ENCODE measurements at regions not wholly inside any gene's neighbourhood (a gene's known extent, or its start where the extent isn't known, plus 50 kb on each side); places are given as distances from the start of the nearest gene placed in this dataset. TPM values are rescaled to one million over a fixed set of nuclear protein-coding genes. Genes with fewer than 3 reads are reported as not detected.

- no peak overlapping the region for H4K8ac ChIP-seq (ENCODE audit: low read depth in 2 of 2, low read length in 2 of 2)
Observed at GRCh38 chr3:18477620-18478019, 52.5 kb upstream of the SATB1 start.

More at GRCh38 chr3:18477620-18478019, 52.5 kb upstream of the SATB1 start:
- Histone ChIP-seq H3K79me1 (ENCODE audit: low read depth in 1 of 2, low read length in 2 of 2) (no peaks in the 10 kb centered on the region), H4K20me1 (ENCODE audit: insufficient read depth, low read length) (no peaks in the 10 kb centered on the region), H3K4me2 (ENCODE audit: low read depth, low read length) (no peak overlapping the region), H3K23ac (ENCODE audit: low read depth, low read length) (no peak overlapping the region), H3K4me1 (ENCODE audit: control insufficient read depth, insufficient read depth, low read length) (no peaks in the 10 kb centered on the region), H3K9me1 (ENCODE audit: insufficient read depth, low read length) (no peaks in the 10 kb centered on the region), H2AK9ac (replicated peaks; ENCODE audit: low read depth, low read length, poor library complexity) (no peak overlapping the region), H3K27ac (ENCODE audit: insufficient read depth, low read length) (no peak overlapping the region), H2BK5ac (ENCODE audit: low read depth, low read length, poor library complexity, severe bottlenecking) (no peak overlapping the region), H3K27me3 (ENCODE audit: control insufficient read depth, insufficient read depth, low read length) (no peaks in the 10 kb centered on the region), H2BK120ac (ENCODE audit: low read depth, low read length) (no peak overlapping the region), H3K4ac (ENCODE audit: low read depth, low read length) (no peak overlapping the region), H3K56ac (ENCODE audit: extremely low read depth, insufficient read depth, low read length) (no peak overlapping the region), H3K36me3 (ENCODE audit: control insufficient read depth, insufficient read depth, low read length) (no peaks in the 10 kb centered on the region), H3K4me3 (ENCODE audit: insufficient read depth, low read depth, low read length) (no peak overlapping the region), H3K9me3 (ENCODE audit: control insufficient read depth, insufficient read depth, low read length) (no peaks in the 10 kb centered on the region), H2AFZ (replicated peaks; ENCODE audit: low read length, poor library complexity) (no peak overlapping the region), H2BK20ac (ENCODE audit: low read depth, low read length) (no peak overlapping the region), H4K5ac (ENCODE audit: low read depth, low read length) (no peak overlapping the region), H3K14ac (replicated peaks; ENCODE audit: low read depth, low read length) (no peak overlapping the region), H4K91ac (ENCODE audit: insufficient read depth, low read depth, low read length) (no peak overlapping the region), H2AK5ac (ENCODE audit: low read depth, low read length) (no peak overlapping the region), H3K18ac (ENCODE audit: low read depth, low read length) (no peak overlapping the region), H3K9ac (ENCODE audit: low read depth, low read length) (no peak overlapping the region), H2BK15ac (ENCODE audit: low read depth, low read length) (no peak overlapping the region)
- dilution Hi-C loops (cut with HindIII; ENCODE audit: low sequenced_read_pairs, unreplicated experiment): no loop called here
- CTCF ChIA-PET: no interaction called here
- in situ Hi-C loops (cut with MboI; ENCODE audit: low sequenced_read_pairs): no loop called here
- TF ChIP-seq CTCF (conservative IDR thresholded peaks at IDR 0.05; ENCODE audit: low read depth, low read length) (no peak), CHD1 (IDR thresholded peaks at IDR 0.05; ENCODE audit: low read depth, low read length) (no peak), FOS (IDR thresholded peaks at IDR 0.05; ENCODE audit: low read depth, low read length) (no peak), RFX5 (IDR thresholded peaks at IDR 0.05; ENCODE audit: low read depth, low read length) (no peak), RAD21 (IDR thresholded peaks at IDR 0.05; ENCODE audit: low read length) (no peak), SMC3 (IDR thresholded peaks at IDR 0.05; ENCODE audit: low read depth, low read length) (no peak), POLR2A (IDR thresholded peaks at IDR 0.05; ENCODE audit: low read depth, low read length) (no peak)
- no peak for ATAC-seq (ENCODE audit: low read depth)
- intact Hi-C loops (cut with micrococcal nuclease): no loop called here
- WGBS, 2 experiments (ENCODE audit: extremely low coverage in 2 of 2, insufficient read length in 1 of 2): no CpG with 5 or more reads among the region's 4 CpGs
- BruUV-seq (replicated peaks): no TSS peak
- DNase-seq: no peak
- POLR2A ChIA-PET (ENCODE audit: unreplicated experiment): no interaction called here

Small RNAs in the stretch of these regions (microRNA-seq; reads per million reads assigned to microRNA genes)
- not detected for gene RNU6-138P (ENCODE audit: insufficient read depth, insufficient read length)

Small RNAs in the stretch of these regions (small RNA-seq; reads per million reads assigned to genes)
- 0 reads per million in 5 experiments for gene RNU6-138P
